ENCODE measurements at regions not wholly inside any gene's neighbourhood (a gene's known extent, or its start where the extent isn't known, plus 50 kb on each side); places are given as distances from the start of the nearest gene placed in this dataset.
"Not testable (repeated sequence)": the region's sequence is repeated elsewhere in the genome, so short reads cannot be mapped to it uniquely, and the experiment has no call there.

DNA sequence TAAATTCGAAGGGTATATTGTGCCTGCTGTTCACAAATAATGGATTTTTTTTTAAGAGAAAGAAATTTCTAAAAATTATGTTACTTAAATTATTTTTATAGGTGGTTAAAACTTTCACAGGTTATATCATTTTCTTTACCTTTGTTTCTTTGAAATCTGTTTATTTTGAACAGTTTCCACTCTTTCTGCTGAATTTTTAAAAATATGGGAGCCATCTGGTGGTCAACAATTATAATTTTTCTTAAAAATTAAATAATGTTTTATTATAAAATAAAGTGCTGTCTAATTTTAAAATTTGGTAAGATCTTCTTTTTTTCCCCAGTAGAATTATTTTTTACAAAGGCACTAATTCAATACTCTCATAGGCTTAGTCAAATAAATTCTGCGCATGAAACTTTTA, 263.9 kb downstream of the ETV1 start:
- TF ChIP-seq, protein P1, sequence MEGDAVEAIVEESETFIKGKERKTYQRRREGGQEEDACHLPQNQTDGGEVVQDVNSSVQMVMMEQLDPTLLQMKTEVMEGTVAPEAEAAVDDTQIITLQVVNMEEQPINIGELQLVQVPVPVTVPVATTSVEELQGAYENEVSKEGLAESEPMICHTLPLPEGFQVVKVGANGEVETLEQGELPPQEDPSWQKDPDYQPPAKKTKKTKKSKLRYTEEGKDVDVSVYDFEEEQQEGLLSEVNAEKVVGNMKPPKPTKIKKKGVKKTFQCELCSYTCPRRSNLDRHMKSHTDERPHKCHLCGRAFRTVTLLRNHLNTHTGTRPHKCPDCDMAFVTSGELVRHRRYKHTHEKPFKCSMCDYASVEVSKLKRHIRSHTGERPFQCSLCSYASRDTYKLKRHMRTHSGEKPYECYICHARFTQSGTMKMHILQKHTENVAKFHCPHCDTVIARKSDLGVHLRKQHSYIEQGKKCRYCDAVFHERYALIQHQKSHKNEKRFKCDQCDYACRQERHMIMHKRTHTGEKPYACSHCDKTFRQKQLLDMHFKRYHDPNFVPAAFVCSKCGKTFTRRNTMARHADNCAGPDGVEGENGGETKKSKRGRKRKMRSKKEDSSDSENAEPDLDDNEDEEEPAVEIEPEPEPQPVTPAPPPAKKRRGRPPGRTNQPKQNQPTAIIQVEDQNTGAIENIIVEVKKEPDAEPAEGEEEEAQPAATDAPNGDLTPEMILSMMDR (IDR thresholded peaks at IDR 0.05; ENCODE audit: insufficient read depth, low read length, poor library complexity, severe bottlenecking) = peak; percentile 15
- TF ChIP-seq EZH2phosphoT487 (conservative IDR thresholded peaks at IDR 0.05; ENCODE audit: low read length) = no peak
- Histone ChIP-seq H3K9me3 (ENCODE audit: insufficient read depth, low read length) (no peaks in the 10 kb centered on the region; the same call in 1 of the 2 replicates), H3K4me2 (ENCODE audit: low read depth, low read length, poor library complexity, severe bottlenecking) (no peak overlapping the region)

GRCh38 chr7:13727279-13727678, 262.2 kb downstream of the ETV1 start:
- H3F3A ChIP-seq (ENCODE audit: insufficient read depth) = no peaks in the 10 kb centered on the region
- H3K9me3 ChIP-seq (ENCODE audit: insufficient read depth, low read length) = no peaks in the 10 kb centered on the region; the same call in 1 of the 2 replicates
- no peak overlapping the region for H3K9ac ChIP-seq (ENCODE audit: low read length)
- no peak overlapping the region for H3K4me2 ChIP-seq (ENCODE audit: low read depth, low read length, poor library complexity, severe bottlenecking)
- no peaks in the 10 kb centered on the region for H3K27me3 ChIP-seq (ENCODE audit: low read length)
- H4K20me1 ChIP-seq (ENCODE audit: low read depth, low read length) = no peaks in the 10 kb centered on the region
- TF ChIP-seq EZH2phosphoT487 (conservative IDR thresholded peaks at IDR 0.05; ENCODE audit: low read length) = no peak
- TF ChIP-seq, protein P1 (IDR thresholded peaks at IDR 0.05; ENCODE audit: insufficient read depth, low read length, poor library complexity, severe bottlenecking) = no peak
- H2AFZ ChIP-seq (ENCODE audit: low read depth, low read length, severe bottlenecking) = no peak overlapping the region
- no peaks in the 10 kb centered on the region for H3K9me2 ChIP-seq (replicated peaks; ENCODE audit: insufficient read depth, low read length)
- H3K79me2 ChIP-seq (ENCODE audit: insufficient read depth, low read length) = no peaks in the 10 kb centered on the region
- H3K36me3 ChIP-seq (ENCODE audit: low read length) = no peaks in the 10 kb centered on the region
- H3K4me3 ChIP-seq (ENCODE audit: insufficient read depth, low read length, poor library complexity, severe bottlenecking) = no peak overlapping the region
- no peak overlapping the region for H3K27ac ChIP-seq (ENCODE audit: low read depth, low read length)

More for the DNA sequence above, 263.9 kb downstream of the ETV1 start:
- Histone ChIP-seq H3K79me2 (ENCODE audit: insufficient read depth, low read length) (no peaks in the 10 kb centered on the region), H3F3A (ENCODE audit: insufficient read depth) (no peaks in the 10 kb centered on the region), H3K36me3 (ENCODE audit: low read length) (no peaks in the 10 kb centered on the region), H3K9ac (ENCODE audit: low read length) (no peak overlapping the region), H3K9me2 (replicated peaks; ENCODE audit: insufficient read depth, low read length) (no peaks in the 10 kb centered on the region), H3K27me3 (ENCODE audit: low read length) (no peaks in the 10 kb centered on the region), H4K20me1 (ENCODE audit: low read depth, low read length) (no peaks in the 10 kb centered on the region), H3K4me3 (ENCODE audit: insufficient read depth, low read length, poor library complexity, severe bottlenecking) (no peak overlapping the region), H2AFZ (ENCODE audit: low read depth, low read length, severe bottlenecking) (peak overlapping the region; percentile 73), H3K27ac (ENCODE audit: low read depth, low read length) (no peak overlapping the region)

- Histone ChIP-seq H3K27me3 (ENCODE audit: low read length) (no peaks in the 10 kb centered on the region), H3K9me3 (ENCODE audit: insufficient read depth, low read length) (no peaks in the 10 kb centered on the region; the same call in 1 of the 2 replicates), H3K9me2 (replicated peaks; ENCODE audit: insufficient read depth, low read length) (no peaks in the 10 kb centered on the region), H3K79me2 (ENCODE audit: insufficient read depth, low read length) (no peaks in the 10 kb centered on the region), H3F3A (ENCODE audit: insufficient read depth) (no peaks in the 10 kb centered on the region), H3K36me3 (ENCODE audit: low read length) (no peaks in the 10 kb centered on the region), H3K27ac (ENCODE audit: low read depth, low read length) (no peak overlapping the region), H2AFZ (ENCODE audit: low read depth, low read length, severe bottlenecking) (no peak overlapping the region), H3K4me2 (ENCODE audit: low read depth, low read length, poor library complexity, severe bottlenecking) (no peak overlapping the region), H3K9ac (ENCODE audit: low read length) (no peak overlapping the region), H3K4me3 (ENCODE audit: insufficient read depth, low read length, poor library complexity, severe bottlenecking) (no peak overlapping the region), H4K20me1 (ENCODE audit: low read depth, low read length) (no peaks in the 10 kb centered on the region)
- TF ChIP-seq, protein P1 (IDR thresholded peaks at IDR 0.05; ENCODE audit: insufficient read depth, low read length, poor library complexity, severe bottlenecking) = no peak
Measured at GRCh38 chr7:13727751-13728150, 261.7 kb downstream of the ETV1 start.

GRCh38 chr7:13728430-13728829, 261.0 kb downstream of the ETV1 start:
- H3K27me3 ChIP-seq (ENCODE audit: low read length); H3K36me3 ChIP-seq (ENCODE audit: low read length); H3K4me3 ChIP-seq (ENCODE audit: insufficient read depth, low read length, poor library complexity, severe bottlenecking); H3K4me2 ChIP-seq (ENCODE audit: low read depth, low read length, poor library complexity, severe bottlenecking); H3K9ac ChIP-seq (ENCODE audit: low read length); H3F3A ChIP-seq (ENCODE audit: insufficient read depth); H3K9me3 ChIP-seq (ENCODE audit: insufficient read depth, low read length); H3K79me2 ChIP-seq (ENCODE audit: insufficient read depth, low read length); H3K9me2 ChIP-seq (replicated peaks; ENCODE audit: insufficient read depth, low read length); H3K27ac ChIP-seq (ENCODE audit: low read depth, low read length); H4K20me1 ChIP-seq (ENCODE audit: low read depth, low read length); H2AFZ ChIP-seq (ENCODE audit: low read depth, low read length, severe bottlenecking): not testable (repeated sequence)

All from SU-DHL-6 (cell line).